ENCODE measurements at regions not wholly inside any gene's neighbourhood (a gene's known extent, or its start where the extent isn't known, plus 50 kb on each side); places are given as distances from the start of the nearest gene placed in this dataset.

- Mint-ChIP-seq H3K9me3 (peaks cover 20% of the 10 kb centered on the region), H3K4me3 (no peak overlapping the region), H3K27me3 (ENCODE audit: low read depth) (no peaks in the 10 kb centered on the region), H3K27ac (no peak overlapping the region), H3K36me3 (ENCODE audit: low read depth) (no peaks in the 10 kb centered on the region), H3K4me1 (no peaks in the 10 kb centered on the region)
- no peak for TF ChIP-seq CTCF (IDR thresholded peaks at IDR 0.05; ENCODE audit: unreplicated experiment in 3 of 3)
Measured at GRCh38 chr6:125392682-125393081, 90.9 kb upstream of the HDDC2 start.

- H3K4me3 Mint-ChIP-seq, result no peak overlapping the region
- H3K36me3 Mint-ChIP-seq (ENCODE audit: low read depth), result no peaks in the 10 kb centered on the region
- H3K9me3 Mint-ChIP-seq, result peaks cover 24% of the 10 kb centered on the region
Measured at GRCh38 chr6:125393449-125393858, 91.7 kb upstream of the HDDC2 start.

GRCh38 chr6:125406741-125407140 is 105.0 kb upstream of the HDDC2 start:
- Mint-ChIP-seq H3K4me3 (no peak overlapping the region), H3K27me3 (ENCODE audit: low read depth) (no peaks in the 10 kb centered on the region), H3K36me3 (ENCODE audit: low read depth) (no peaks in the 10 kb centered on the region), H3K4me1 (no peaks in the 10 kb centered on the region), H3K9me3 (peaks cover 14% of the 10 kb centered on the region), H3K27ac (no peak overlapping the region)
- no peak for TF ChIP-seq CTCF (IDR thresholded peaks at IDR 0.05; ENCODE audit: unreplicated experiment in 3 of 3)

More at GRCh38 chr6:125393449-125393858, 91.7 kb upstream of the HDDC2 start:
- Mint-ChIP-seq H3K4me1 (no peaks in the 10 kb centered on the region), H3K27ac (no peak overlapping the region), H3K27me3 (ENCODE audit: low read depth) (no peaks in the 10 kb centered on the region)
- TF ChIP-seq CTCF (IDR thresholded peaks at IDR 0.05; ENCODE audit: unreplicated experiment in 3 of 3), result no peak

- Mint-ChIP-seq H3K4me3 (no peak overlapping the region), H3K27me3 (ENCODE audit: low read depth) (no peaks in the 10 kb centered on the region), H3K27ac (no peak overlapping the region), H3K9me3 (peaks cover 6% of the 10 kb centered on the region), H3K4me1 (no peaks in the 10 kb centered on the region), H3K36me3 (ENCODE audit: low read depth) (no peaks in the 10 kb centered on the region)
- no peak for TF ChIP-seq CTCF (IDR thresholded peaks at IDR 0.05; ENCODE audit: unreplicated experiment in 3 of 3)
Measured at GRCh38 chr6:125414507-125414906, 112.7 kb upstream of the HDDC2 start.

GRCh38 chr6:125415913-125416312 is 114.1 kb upstream of the HDDC2 start:
- no peak overlapping the region for H3K27ac Mint-ChIP-seq
- H3K27me3 Mint-ChIP-seq (ENCODE audit: low read depth), result no peaks in the 10 kb centered on the region
- H3K4me1 Mint-ChIP-seq, result no peaks in the 10 kb centered on the region
- no peak for TF ChIP-seq CTCF (IDR thresholded peaks at IDR 0.05; ENCODE audit: unreplicated experiment in 3 of 3)
- no peak overlapping the region for H3K4me3 Mint-ChIP-seq
- H3K9me3 Mint-ChIP-seq, result peaks cover 6% of the 10 kb centered on the region
- no peaks in the 10 kb centered on the region for H3K36me3 Mint-ChIP-seq (ENCODE audit: low read depth)

- peaks cover 4% of the 10 kb centered on the region for H3K9me3 Mint-ChIP-seq
- no peak for TF ChIP-seq CTCF (IDR thresholded peaks at IDR 0.05; ENCODE audit: unreplicated experiment in 3 of 3)
- peaks cover 5% of the 10 kb centered on the region for H3K4me1 Mint-ChIP-seq
- no peaks in the 10 kb centered on the region for H3K27me3 Mint-ChIP-seq (ENCODE audit: low read depth)
- peak overlapping the region; percentile 26 to 73 (median 70) for H3K27ac Mint-ChIP-seq
- no peaks in the 10 kb centered on the region for H3K36me3 Mint-ChIP-seq (ENCODE audit: low read depth)
- H3K4me3 Mint-ChIP-seq, result no peak overlapping the region
Measured at GRCh38 chr6:125421836-125422235, 120.1 kb upstream of the HDDC2 start.
